Activated CD8-positive, alpha-beta memory T cell treated with anti-CD3 and anti-CD28 coated beads, Interleukin-2, amount 50 U/mL, for 1 hour (primary cell): ENCODE measurements at regions not wholly inside any gene's neighbourhood (a gene's known extent, or its start where the extent isn't known, plus 50 kb on each side); places are given as distances from the start of the nearest gene placed in this dataset.
"Not testable (repeated sequence)": the region's sequence is repeated elsewhere in the genome, so short reads cannot be mapped to it uniquely, and the experiment has no call there.

Experiments
- DNase-seq: peaks from one replicate; pipeline ENCODE4 v3.0.0-alpha.2; 2020; ENCODE audit errors: extremely low read depth

- no peak for DNase-seq
These were observed 535.4 kb downstream of the RAB38 start for GRCh38 chr11:87639753-87640364.

- no peak for DNase-seq
These were observed 540.2 kb downstream of the RAB38 start for GRCh38 chr11:87635001-87635400.

- no peak for DNase-seq
These were observed 540.9 kb downstream of the RAB38 start for GRCh38 chr11:87634331-87634730.

- no peak for DNase-seq
These were observed 546.3 kb downstream of the RAB38 start for GRCh38 chr11:87628957-87629356.

GRCh38 chr11:87628026-87628580 lies 547.1 kb downstream of the RAB38 start:
- no peak for DNase-seq

- not testable (repeated sequence) for DNase-seq
These were observed 551.5 kb downstream of the RAB38 start for GRCh38 chr11:87623531-87624365.

- DNase-seq: no peak
These were observed 558.7 kb downstream of the RAB38 start for GRCh38 chr11:87616511-87616910.

- no peak for DNase-seq
These were observed 566.6 kb downstream of the TMEM135 start for GRCh38 chr11:87604350-87604749.

GRCh38 chr11:87603887-87604286 lies 566.2 kb downstream of the TMEM135 start:
- no peak for DNase-seq

- DNase-seq: no peak
These were observed 565.0 kb downstream of the TMEM135 start for GRCh38 chr11:87602776-87603175.

GRCh38 chr11:87600938-87601337 lies 563.2 kb downstream of the TMEM135 start:
- DNase-seq: no peak

GRCh38 chr11:87597725-87598124 lies 560.0 kb downstream of the TMEM135 start:
- DNase-seq: no peak

- no peak for DNase-seq
These were observed 558.4 kb downstream of the TMEM135 start for GRCh38 chr11:87596176-87596575.

GRCh38 chr11:87589082-87589481 lies 551.3 kb downstream of the TMEM135 start:
- DNase-seq: no peak

- DNase-seq: not testable (repeated sequence)
These were observed 547.9 kb downstream of the TMEM135 start for GRCh38 chr11:87585613-87586012.

GRCh38 chr11:87583931-87584330 lies 546.2 kb downstream of the TMEM135 start:
- DNase-seq: no peak

GRCh38 chr11:87575088-87575487 lies 537.4 kb downstream of the TMEM135 start:
- DNase-seq: no peak

GRCh38 chr11:87574193-87574592 lies 536.5 kb downstream of the TMEM135 start:
- no peak for DNase-seq

- no peak for DNase-seq
These were observed 536.0 kb downstream of the TMEM135 start for GRCh38 chr11:87573708-87574107.

GRCh38 chr11:87572881-87573280 lies 535.1 kb downstream of the TMEM135 start:
- DNase-seq: no peak

- no peak for DNase-seq
These were observed 522.6 kb downstream of the TMEM135 start for GRCh38 chr11:87560352-87560751.

- DNase-seq: not testable (repeated sequence)
These were observed 522.1 kb downstream of the TMEM135 start for GRCh38 chr11:87559852-87560251.

- no peak for DNase-seq
These were observed 517.4 kb downstream of the TMEM135 start for GRCh38 chr11:87555101-87555500.
